ENCODE measurements at regions not wholly inside any gene's neighbourhood (a gene's known extent, or its start where the extent isn't known, plus 50 kb on each side); places are given as distances from the start of the nearest gene placed in this dataset.

DNA sequence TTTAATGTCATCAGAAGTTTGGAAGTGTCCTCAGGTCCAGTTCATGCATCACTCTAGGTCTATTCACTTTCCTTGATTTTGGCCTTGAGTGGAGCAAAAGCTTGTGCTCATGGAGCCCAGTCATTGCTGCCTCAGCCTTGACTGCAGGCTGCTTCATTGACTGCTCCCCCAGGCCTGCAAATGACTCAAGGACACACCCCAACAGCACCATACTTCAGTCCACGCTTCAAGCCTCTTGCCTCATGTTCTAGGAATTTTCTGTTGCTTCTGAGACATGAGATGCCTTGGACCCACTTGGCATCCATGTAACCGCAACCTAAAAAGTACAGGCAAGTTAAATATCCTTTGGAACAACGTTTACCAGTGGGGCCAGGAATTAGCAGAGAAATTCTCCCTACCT is 193.7 kb downstream of the PIK3R1 start:
- no peak overlapping the region for H3K4me3 ChIP-seq (ENCODE audit: low read depth, low read length)
- TF ChIP-seq, protein P1, sequence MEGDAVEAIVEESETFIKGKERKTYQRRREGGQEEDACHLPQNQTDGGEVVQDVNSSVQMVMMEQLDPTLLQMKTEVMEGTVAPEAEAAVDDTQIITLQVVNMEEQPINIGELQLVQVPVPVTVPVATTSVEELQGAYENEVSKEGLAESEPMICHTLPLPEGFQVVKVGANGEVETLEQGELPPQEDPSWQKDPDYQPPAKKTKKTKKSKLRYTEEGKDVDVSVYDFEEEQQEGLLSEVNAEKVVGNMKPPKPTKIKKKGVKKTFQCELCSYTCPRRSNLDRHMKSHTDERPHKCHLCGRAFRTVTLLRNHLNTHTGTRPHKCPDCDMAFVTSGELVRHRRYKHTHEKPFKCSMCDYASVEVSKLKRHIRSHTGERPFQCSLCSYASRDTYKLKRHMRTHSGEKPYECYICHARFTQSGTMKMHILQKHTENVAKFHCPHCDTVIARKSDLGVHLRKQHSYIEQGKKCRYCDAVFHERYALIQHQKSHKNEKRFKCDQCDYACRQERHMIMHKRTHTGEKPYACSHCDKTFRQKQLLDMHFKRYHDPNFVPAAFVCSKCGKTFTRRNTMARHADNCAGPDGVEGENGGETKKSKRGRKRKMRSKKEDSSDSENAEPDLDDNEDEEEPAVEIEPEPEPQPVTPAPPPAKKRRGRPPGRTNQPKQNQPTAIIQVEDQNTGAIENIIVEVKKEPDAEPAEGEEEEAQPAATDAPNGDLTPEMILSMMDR (IDR thresholded peaks at IDR 0.05; ENCODE audit: insufficient read depth, low read depth, low read length, missing control alignments): no peak
- DNase-seq (ENCODE audit: low read depth): no peak

DNA sequence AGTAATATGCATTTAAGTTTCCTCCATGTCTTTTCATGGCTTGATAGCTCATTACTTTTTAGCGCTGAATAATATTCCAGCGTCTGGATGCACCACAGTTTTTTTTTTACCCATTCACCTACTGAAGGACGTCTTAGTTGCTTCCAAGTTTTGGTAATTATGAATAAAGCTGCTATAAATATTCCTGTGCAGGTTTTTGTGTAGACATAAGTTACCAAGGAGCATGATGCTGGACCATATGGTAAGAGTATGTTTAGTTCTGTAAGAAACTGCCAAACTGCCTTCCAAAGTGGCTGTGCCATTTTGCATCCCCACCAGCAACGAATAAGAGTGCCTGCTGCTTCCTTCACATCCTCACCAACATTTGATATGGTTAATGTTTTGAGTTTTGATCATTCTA is 195.6 kb downstream of the PIK3R1 start:
- H3K4me3 ChIP-seq (ENCODE audit: low read depth, low read length): no peak overlapping the region
- DNase-seq (ENCODE audit: low read depth): no peak
- TF ChIP-seq, protein P1 (IDR thresholded peaks at IDR 0.05; ENCODE audit: insufficient read depth, low read depth, low read length, missing control alignments): no peak

DNA sequence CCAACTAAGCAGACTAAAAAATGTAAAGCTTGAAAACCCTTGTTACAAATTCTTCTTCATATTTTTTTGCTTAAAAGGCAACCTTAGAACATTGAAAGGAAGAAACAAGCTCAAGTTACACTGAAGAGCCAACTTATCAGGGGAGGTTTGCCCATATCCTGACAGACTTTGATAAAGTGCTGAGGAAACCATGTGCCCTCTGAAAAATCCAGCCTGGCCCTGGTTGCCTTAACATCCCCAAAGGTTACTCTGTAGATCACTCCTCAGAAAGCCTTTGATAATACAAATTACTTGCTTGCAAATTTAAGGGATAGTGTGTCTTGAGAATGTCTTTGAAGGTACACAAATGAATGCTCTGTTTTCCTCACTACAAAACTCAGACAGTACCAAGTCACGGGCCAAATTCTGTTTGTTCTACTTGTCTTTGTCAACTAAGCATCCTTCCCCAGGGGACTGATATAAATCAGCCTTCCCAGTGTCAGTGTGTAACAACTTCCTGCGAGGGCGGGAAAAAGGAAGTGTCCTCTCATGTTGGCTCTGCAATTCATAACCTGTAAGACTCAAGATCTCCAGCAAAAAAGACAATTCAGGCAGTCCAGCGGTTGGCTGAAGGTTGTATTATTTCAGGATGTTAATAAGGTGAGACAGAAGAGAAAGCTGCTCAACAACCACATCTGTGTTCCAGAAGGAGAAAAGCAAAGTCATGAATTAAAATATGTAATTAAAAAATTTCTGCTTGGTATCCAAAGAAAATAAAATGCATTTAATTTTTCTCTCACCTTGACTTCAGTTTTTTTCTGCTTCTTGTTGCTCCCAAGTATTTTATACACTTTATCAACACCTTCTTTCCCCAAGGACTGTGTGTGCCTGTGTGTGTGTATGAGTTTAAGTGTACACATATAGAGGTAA is 199.9 kb downstream of the PIK3R1 start:
- TF ChIP-seq, protein P1 (IDR thresholded peaks at IDR 0.05; ENCODE audit: insufficient read depth, low read depth, low read length, missing control alignments): no peak
- H3K4me3 ChIP-seq (ENCODE audit: low read depth, low read length): no peak overlapping the region
- no peak for DNase-seq (ENCODE audit: low read depth)

GRCh38 chr5:68416714-68417113 is 201.2 kb downstream of the PIK3R1 start:
- no peak overlapping the region for H3K4me3 ChIP-seq (ENCODE audit: low read depth, low read length)
- DNase-seq (ENCODE audit: low read depth): no peak
- TF ChIP-seq, protein P1 (IDR thresholded peaks at IDR 0.05; ENCODE audit: insufficient read depth, low read depth, low read length, missing control alignments): no peak

- TF ChIP-seq, protein P1 (IDR thresholded peaks at IDR 0.05; ENCODE audit: insufficient read depth, low read depth, low read length, missing control alignments): no peak
- no peak for DNase-seq (ENCODE audit: low read depth)
- no peak overlapping the region for H3K4me3 ChIP-seq (ENCODE audit: low read depth, low read length)
Observed at GRCh38 chr5:68418201-68418600, 202.6 kb downstream of the PIK3R1 start.

- DNase-seq (ENCODE audit: low read depth): no peak
- TF ChIP-seq, protein P1 (IDR thresholded peaks at IDR 0.05; ENCODE audit: insufficient read depth, low read depth, low read length, missing control alignments): no peak
- no peak overlapping the region for H3K4me3 ChIP-seq (ENCODE audit: low read depth, low read length)
Observed at GRCh38 chr5:68418680-68419079, 203.1 kb downstream of the PIK3R1 start.
